Neural cell (in vitro differentiated cells): ENCODE measurements at regions not wholly inside any gene's neighbourhood (a gene's known extent, or its start where the extent isn't known, plus 50 kb on each side); places are given as distances from the start of the nearest gene placed in this dataset.

Experiments used
- H2AFZ ChIP-seq: fragments of 200-600, 300-800 bp; sonication (generic), shearing (Covaris generic); 2 replicates; pipeline ENCODE4 v1.6.0; 2014; ENCODE audit warnings: low read depth, mild to moderate bottlenecking, antibody characterized with exemption, low read length, moderate library complexity
- H3F3A ChIP-seq: fragments of 200-600 bp; shearing (Covaris generic); 2 replicates; pipeline ENCODE4 v1.6.1; 2016; ENCODE audit warnings: mild to moderate bottlenecking, moderate library complexity, mixed read lengths, antibody characterized with exemption, low read length; ENCODE audit not compliant: insufficient read depth, poor library complexity, severe bottlenecking
- H3K27ac ChIP-seq: fragments of 200-600, 300-800 bp; sonication (generic), shearing (Covaris generic); 2 replicates; pipeline ENCODE4 v1.5.1; 2014; ENCODE audit warnings: mild to moderate bottlenecking, low read length, moderate library complexity
- H3K27me3 ChIP-seq: fragments of 300-800, 200-600 bp; sonication (generic), shearing (Covaris generic); 2 replicates; pipeline ENCODE4 v1.6.0; 2014; ENCODE audit warnings: mild to moderate bottlenecking, low read depth, low read length, moderate library complexity; ENCODE audit not compliant: insufficient read depth
- H3K36me3 ChIP-seq: fragments of 300-800, 200-600 bp; sonication (generic), shearing (Covaris generic); 2 replicates; pipeline ENCODE4 v1.5.1; 2014; ENCODE audit warnings: mild to moderate bottlenecking, antibody characterized with exemption, low read length, moderate library complexity; ENCODE audit not compliant: insufficient read depth
- H3K4me2 ChIP-seq: fragments of 300-800, 200-600 bp; sonication (generic), shearing (Covaris generic); 2 replicates; pipeline ENCODE4 v1.6.0; 2014; ENCODE audit warnings: mild to moderate bottlenecking, low read length
- H3K4me3 ChIP-seq: fragments of 300-800, 200-600 bp; sonication (generic), shearing (Covaris generic); 2 replicates; pipeline ENCODE4 v1.5.1; 2014; ENCODE audit warnings: mild to moderate bottlenecking, low read length, moderate library complexity
- H3K79me2 ChIP-seq: fragments of 200-600 bp; shearing (Covaris generic); replicated peaks from 2 replicates; pipeline ENCODE4 v1.6.0; 2014; ENCODE audit warnings: mild to moderate bottlenecking, low read length, moderate library complexity; ENCODE audit not compliant: insufficient read depth
- H3K9ac ChIP-seq: fragments of 300-800, 200-600 bp; sonication (generic), shearing (Covaris generic); 2 replicates; pipeline ENCODE4 v1.6.1; 2016; ENCODE audit warnings: mild to moderate bottlenecking, low read length, mixed read lengths
- H3K9me2 ChIP-seq: fragments of 200-600 bp; shearing (Covaris generic); 2 replicates; pipeline ENCODE4 v1.6.1; 2016; ENCODE audit warnings: mild to moderate bottlenecking, low read length, mixed read lengths; ENCODE audit not compliant: insufficient read depth
- H3K9me3 ChIP-seq: fragments of 200-600, 300-800 bp; sonication (generic), shearing (Covaris generic); 2 replicates; pipeline ENCODE4 v1.6.1; 2016; ENCODE audit warnings: mild to moderate bottlenecking, mixed run types, low read length, moderate library complexity, mixed read lengths
- H4K20me1 ChIP-seq: fragments of 200-600 bp; shearing (Covaris generic); 2 replicates; pipeline ENCODE4 v1.6.1; 2016; ENCODE audit warnings: mild to moderate bottlenecking, mixed run types; ENCODE audit not compliant: insufficient read depth
- CTCF ChIP-seq: fragments of 450-650 bp; IDR thresholded peaks from 2 replicates; pipeline ENCODE4 v1.5.1; 2014; ENCODE audit warnings: antibody characterized with exemption, mild to moderate bottlenecking, moderate library complexity; ENCODE audit not compliant: poor library complexity, severe bottlenecking
- EP300 ChIP-seq: fragments of 450-650 bp; conservative IDR thresholded peaks from 2 replicates; pipeline ENCODE4 v1.6.1; 2014; ENCODE audit warnings: antibody characterized with exemption, mild to moderate bottlenecking, moderate library complexity; ENCODE audit not compliant: poor library complexity, severe bottlenecking
- EZH2 ChIP-seq: fragments of 200-600, 300-800 bp; shearing (Covaris generic), sonication (generic); IDR thresholded peaks from 2 replicates; pipeline ENCODE4 v1.6.1; 2014; ENCODE audit warnings: antibody characterized with exemption, low read length, borderline replicate concordance, mild to moderate bottlenecking; ENCODE audit not compliant: insufficient read depth, poor library complexity, severe bottlenecking
- MXI1 ChIP-seq: fragments of 450-650 bp; conservative IDR thresholded peaks from 2 replicates; pipeline ENCODE4 v1.6.1; 2014; ENCODE audit warnings: antibody characterized with exemption, mild to moderate bottlenecking; ENCODE audit not compliant: poor library complexity, severe bottlenecking
- POLR2AphosphoS5 ChIP-seq: IDR thresholded peaks from 2 replicates; pipeline ENCODE4 v1.6.1; 2012
- RAD21 ChIP-seq: fragments of 450-650 bp; conservative IDR thresholded peaks from 2 replicates; pipeline ENCODE4 v1.6.1; 2014; ENCODE audit warnings: antibody characterized with exemption, mild to moderate bottlenecking, moderate library complexity
- REST ChIP-seq: IDR thresholded peaks from 2 replicates; pipeline ENCODE4 v1.6.1; 2012; ENCODE audit warnings: borderline replicate concordance
- SMC3 ChIP-seq: fragments of 450-650 bp; conservative IDR thresholded peaks from 2 replicates; pipeline ENCODE4 v1.6.1; 2014; ENCODE audit warnings: antibody characterized with exemption, mild to moderate bottlenecking, moderate library complexity; ENCODE audit not compliant: poor library complexity
- TAF1 ChIP-seq: IDR thresholded peaks from 2 replicates; pipeline ENCODE4 v1.6.1; 2012; ENCODE audit warnings: low read depth

GRCh38 chr3:187903697-187904096 lies 158.4 kb upstream of the BCL6 start:
- no peak for TF ChIP-seq CTCF
- no peak for TF ChIP-seq SMC3
- no peak for TF ChIP-seq TAF1
- no peak for TF ChIP-seq EZH2
- TF ChIP-seq RAD21, result no peak
- TF ChIP-seq REST, result no peak
- TF ChIP-seq MXI1, result no peak
- TF ChIP-seq POLR2AphosphoS5, result no peak
- TF ChIP-seq EP300, result no peak
- Histone ChIP-seq H4K20me1 (no peaks in the 10 kb centered on the region), H3F3A (no peaks in the 10 kb centered on the region)

GRCh38 chr3:187906416-187906815 lies 161.1 kb upstream of the BCL6 start:
- Histone ChIP-seq H3F3A (no peaks in the 10 kb centered on the region), H3K79me2 (no peaks in the 10 kb centered on the region), H3K27ac (no peak overlapping the region), H3K9ac (no peak overlapping the region), H3K4me3 (no peak overlapping the region), H3K36me3 (no peaks in the 10 kb centered on the region), H3K9me2 (no peaks in the 10 kb centered on the region), H4K20me1 (no peaks in the 10 kb centered on the region), H3K4me2 (no peak overlapping the region), H2AFZ (no peak overlapping the region), H3K27me3 (no peaks in the 10 kb centered on the region), H3K9me3 (no peaks in the 10 kb centered on the region)
- no peak for TF ChIP-seq POLR2AphosphoS5

More at GRCh38 chr3:187903697-187904096, 158.4 kb upstream of the BCL6 start:
- Histone ChIP-seq H2AFZ (no peak overlapping the region), H3K36me3 (no peaks in the 10 kb centered on the region), H3K27me3 (no peaks in the 10 kb centered on the region), H3K4me3 (no peak overlapping the region), H3K9me2 (no peaks in the 10 kb centered on the region), H3K79me2 (no peaks in the 10 kb centered on the region), H3K27ac (no peak overlapping the region), H3K4me2 (no peak overlapping the region), H3K9me3 (no peaks in the 10 kb centered on the region), H3K9ac (no peak overlapping the region)

- Histone ChIP-seq H3K36me3 (no peaks in the 10 kb centered on the region), H3K79me2 (no peaks in the 10 kb centered on the region), H4K20me1 (no peaks in the 10 kb centered on the region), H3F3A (no peaks in the 10 kb centered on the region), H3K9me2 (no peaks in the 10 kb centered on the region), H3K27me3 (no peaks in the 10 kb centered on the region), H3K4me2 (no peak overlapping the region), H3K9me3 (no peaks in the 10 kb centered on the region), H3K4me3 (no peak overlapping the region), H3K9ac (no peak overlapping the region), H2AFZ (no peak overlapping the region), H3K27ac (no peak overlapping the region)
- TF ChIP-seq EZH2, result no peak
- no peak for TF ChIP-seq SMC3
- TF ChIP-seq REST, result no peak
- no peak for TF ChIP-seq CTCF
- TF ChIP-seq TAF1, result no peak
- TF ChIP-seq EP300, result no peak
- TF ChIP-seq MXI1, result no peak
- no peak for TF ChIP-seq RAD21
- no peak for TF ChIP-seq POLR2AphosphoS5
Observed at GRCh38 chr3:187906920-187907319, 161.7 kb upstream of the BCL6 start.
